GM23248 (cell line): ENCODE measurements at regions not wholly inside any gene's neighbourhood (a gene's known extent, or its start where the extent isn't known, plus 50 kb on each side); places are given as distances from the start of the nearest gene placed in this dataset.

Experiments
- EZH2 ChIP-seq: fragments of 200-600 bp; sonication (generic); IDR thresholded peaks from 2 replicates; pipeline ENCODE4 v1.6.1; 2018; ENCODE audit warnings: antibody characterized with exemption, mild to moderate bottlenecking; ENCODE audit not compliant: insufficient read depth, poor library complexity, severe bottlenecking
- EZH2phosphoT487 ChIP-seq: fragments of 200-600 bp; sonication (generic); IDR thresholded peaks from 2 replicates; pipeline ENCODE4 v1.6.1; 2018; ENCODE audit warnings: antibody characterized with exemption, moderate library complexity, mild to moderate bottlenecking, low read depth; ENCODE audit not compliant: insufficient read depth

GRCh38 chr18:51433296-51433695 lies 235.8 kb upstream of the MEX3C start:
- no peak for TF ChIP-seq EZH2phosphoT487
- no peak for TF ChIP-seq EZH2
